Keratinocyte (primary cell): ENCODE measurements at regions not wholly inside any gene's neighbourhood (a gene's known extent, or its start where the extent isn't known, plus 50 kb on each side); places are given as distances from the start of the nearest gene placed in this dataset.

Experiments used
- DNase-seq: peaks from one replicate; pipeline ENCODE4 v3.0.0-alpha.2; 2011; ENCODE audit warnings: low read depth, missing footprints, low spot score
- FAIRE-seq: peaks from 2 replicates; lab custom pipeline; 2011; peaks lifted over from hg19 to GRCh38; lab: Jason Lieb, UNC
- H2AFZ ChIP-seq: 2 replicates; pipeline ENCODE4 v1.6.0; 2012; ENCODE audit warnings: low read length, control low read depth, inconsistent platforms; ENCODE audit not compliant: control insufficient read depth
- H3K27ac ChIP-seq: 2 replicates; pipeline ENCODE4 v1.5.1; 2011; ENCODE audit warnings: low read length; ENCODE audit not compliant: control insufficient read depth, insufficient read depth
- H3K27me3 ChIP-seq: 3 replicates; pipeline ENCODE4 v1.6.0; 2011; ENCODE audit warnings: low read length; ENCODE audit not compliant: control insufficient read depth, insufficient read depth; ENCODE audit errors: extremely low read depth
- H3K36me3 ChIP-seq, 2 experiments: 2 replicates in 1 of 2; 3 replicates in 1 of 2; pipeline ENCODE4 v1.5.1; 2011; ENCODE audit warnings: low read length in 2 of 2, mild to moderate bottlenecking in 1 of 2; ENCODE audit not compliant: control insufficient read depth in 2 of 2, insufficient read depth in 2 of 2; ENCODE audit errors: extremely low read depth in 1 of 2
- H3K4me1 ChIP-seq: 3 replicates; pipeline ENCODE4 v1.5.1; 2011; ENCODE audit warnings: low read length; ENCODE audit not compliant: control insufficient read depth, insufficient read depth; ENCODE audit errors: extremely low read depth
- H3K4me2 ChIP-seq: 3 replicates; pipeline ENCODE4 v1.6.0; 2011; ENCODE audit warnings: low read depth, low read length; ENCODE audit not compliant: control insufficient read depth, insufficient read depth; ENCODE audit errors: extremely low read depth
- H3K4me3 ChIP-seq, 3 experiments: fragments of 200-600 bp in 1 of 3; sonication (generic) in 1 of 3; 2 replicates in 2 of 3; 3 replicates in 1 of 3; pipeline ENCODE4 v1.5.1; 2011 to 2016; ENCODE audit warnings: low read length in 3 of 3, mild to moderate bottlenecking in 3 of 3, control low read depth in 2 of 3, inconsistent platforms in 1 of 3, low read depth in 1 of 3, mixed read lengths in 1 of 3, mixed run types in 1 of 3, moderate library complexity in 1 of 3; ENCODE audit not compliant: control insufficient read depth in 2 of 3, insufficient read depth in 2 of 3; ENCODE audit errors: extremely low read depth in 1 of 3
- H3K79me2 ChIP-seq: 2 replicates; pipeline ENCODE4 v1.6.0; 2012; ENCODE audit warnings: low read length; ENCODE audit not compliant: control insufficient read depth, insufficient read depth
- H3K9ac ChIP-seq: 3 replicates; pipeline ENCODE4 v1.6.0; 2011; ENCODE audit warnings: low read length; ENCODE audit not compliant: control insufficient read depth, insufficient read depth; ENCODE audit errors: extremely low read depth
- H3K9me1 ChIP-seq: 3 replicates; pipeline ENCODE4 v1.6.0; 2011; ENCODE audit warnings: low read length; ENCODE audit not compliant: control insufficient read depth, insufficient read depth; ENCODE audit errors: extremely low read depth
- H3K9me3 ChIP-seq: 2 replicates; pipeline ENCODE4 v1.5.1; 2012; ENCODE audit warnings: low read depth, low read length; ENCODE audit not compliant: control insufficient read depth
- H4K20me1 ChIP-seq: 3 replicates; pipeline ENCODE4 v1.6.0; 2011; ENCODE audit warnings: low read length; ENCODE audit not compliant: control insufficient read depth, insufficient read depth; ENCODE audit errors: extremely low read depth
- EZH2 ChIP-seq: IDR thresholded peaks from one replicate; pipeline ENCODE4 v1.6.1; 2012; ENCODE audit warnings: inconsistent platforms, mild to moderate bottlenecking, low read length, moderate library complexity
- dilution Hi-C: fragments of 300-500 bp; cut with MboI; formaldehyde crosslinking; loops from one replicate; pipeline ENCODE4 v1.7.0; 2020; ENCODE audit warnings: low sequenced_read_pairs; ENCODE audit not compliant: extremely low pct_ligation_motif_present
- TF ChIP-seq, protein P1 (sequence below), 3 experiments: IDR thresholded peaks in 1 of 3; conservative IDR thresholded peaks in 1 of 3; optimal IDR thresholded peaks in 1 of 3; 2 replicates in 2 of 3; 3 replicates in 1 of 3; pipeline versions ENCODE3 to v1.5.1; 2011; ENCODE audit warnings: low read length in 3 of 3, mild to moderate bottlenecking in 3 of 3, moderate library complexity in 2 of 3, control low read depth in 1 of 3, inconsistent platforms in 1 of 3; ENCODE audit not compliant: insufficient read depth in 2 of 3; ENCODE audit errors: extremely low read depth in 1 of 3

DNA sequence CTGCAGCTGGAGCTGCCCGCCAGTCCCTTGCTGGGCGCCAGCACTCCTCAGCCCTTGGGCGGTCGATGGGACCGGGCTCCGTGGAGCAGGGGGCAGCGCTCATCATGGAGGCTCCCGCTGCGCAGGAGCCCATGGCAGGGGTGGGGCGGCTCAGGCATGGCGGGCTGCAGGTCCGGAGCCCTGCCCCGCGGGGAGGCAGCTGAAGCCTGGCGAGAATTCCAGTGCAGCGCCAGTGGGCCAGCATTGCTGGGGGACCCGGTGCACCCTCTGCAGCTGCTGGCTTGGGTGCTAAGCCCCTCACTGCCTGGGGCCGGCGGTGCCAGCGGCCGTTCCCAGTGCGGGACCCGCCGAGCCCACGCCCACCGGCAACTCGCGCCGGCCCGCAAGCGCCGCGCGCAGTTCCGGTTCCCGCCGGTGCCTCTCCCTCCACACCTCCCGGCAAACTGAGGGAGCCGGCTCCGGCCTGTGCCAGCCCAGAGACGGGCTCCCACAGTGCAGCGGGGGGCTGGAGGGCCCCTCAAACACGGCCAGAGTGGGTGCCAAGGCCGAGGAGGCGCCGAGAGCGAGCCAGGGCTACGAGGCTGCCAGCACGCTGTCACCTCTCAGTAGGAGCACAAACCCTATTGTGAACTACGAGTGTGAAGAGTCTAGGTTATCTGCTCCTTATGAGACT is 687.1 kb downstream of the PCDH17 start:
- Histone ChIP-seq H3K27me3 (no peaks in the 10 kb centered on the region), H3K9me3 (no peaks in the 10 kb centered on the region), H3K9ac (no peak overlapping the region), H2AFZ (no peak overlapping the region), H3K4me3 (no peak overlapping the region), H3K36me3 (no peaks in the 10 kb centered on the region), H3K4me2 (no peak overlapping the region), H3K4me1 (no peaks in the 10 kb centered on the region), H3K27ac (no peak overlapping the region), H4K20me1 (no peaks in the 10 kb centered on the region), H3K9me1 (no peaks in the 10 kb centered on the region), H3K79me2 (no peaks in the 10 kb centered on the region)
- TF ChIP-seq, protein P1, sequence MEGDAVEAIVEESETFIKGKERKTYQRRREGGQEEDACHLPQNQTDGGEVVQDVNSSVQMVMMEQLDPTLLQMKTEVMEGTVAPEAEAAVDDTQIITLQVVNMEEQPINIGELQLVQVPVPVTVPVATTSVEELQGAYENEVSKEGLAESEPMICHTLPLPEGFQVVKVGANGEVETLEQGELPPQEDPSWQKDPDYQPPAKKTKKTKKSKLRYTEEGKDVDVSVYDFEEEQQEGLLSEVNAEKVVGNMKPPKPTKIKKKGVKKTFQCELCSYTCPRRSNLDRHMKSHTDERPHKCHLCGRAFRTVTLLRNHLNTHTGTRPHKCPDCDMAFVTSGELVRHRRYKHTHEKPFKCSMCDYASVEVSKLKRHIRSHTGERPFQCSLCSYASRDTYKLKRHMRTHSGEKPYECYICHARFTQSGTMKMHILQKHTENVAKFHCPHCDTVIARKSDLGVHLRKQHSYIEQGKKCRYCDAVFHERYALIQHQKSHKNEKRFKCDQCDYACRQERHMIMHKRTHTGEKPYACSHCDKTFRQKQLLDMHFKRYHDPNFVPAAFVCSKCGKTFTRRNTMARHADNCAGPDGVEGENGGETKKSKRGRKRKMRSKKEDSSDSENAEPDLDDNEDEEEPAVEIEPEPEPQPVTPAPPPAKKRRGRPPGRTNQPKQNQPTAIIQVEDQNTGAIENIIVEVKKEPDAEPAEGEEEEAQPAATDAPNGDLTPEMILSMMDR (optimal IDR thresholded peaks at IDR 0.05 in 1 of 3, IDR thresholded peaks at IDR 0.05 in 1 of 3, conservative IDR thresholded peaks at IDR 0.05 in 1 of 3; ENCODE audit: extremely low read depth in 1 of 3, insufficient read depth in 2 of 3, low read length in 3 of 3), result no peak
- TF ChIP-seq EZH2, result no peak
- dilution Hi-C loops, result no loop called here
- no peak for DNase-seq
- FAIRE-seq, result no peak

DNA sequence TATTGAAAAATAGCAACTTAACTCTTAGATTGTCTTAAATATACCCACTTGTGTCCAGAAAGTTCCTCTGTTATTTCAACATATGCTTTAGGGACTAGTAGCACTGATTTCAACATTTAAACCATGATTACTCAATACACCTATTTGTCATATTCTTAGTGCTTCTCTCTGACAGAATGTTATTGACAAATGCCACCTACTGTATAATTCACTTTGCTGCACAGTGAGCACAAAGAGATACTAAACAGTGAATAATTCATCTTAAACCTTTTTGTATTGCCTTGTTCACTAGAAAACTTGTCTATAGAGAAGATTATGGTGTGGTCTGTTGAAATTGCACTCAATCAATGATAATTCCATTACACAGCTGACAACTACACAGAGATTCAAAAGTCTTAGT is 692.6 kb downstream of the PCDH17 start:
- dilution Hi-C loops, result no loop called here
- Histone ChIP-seq H3K4me2 (no peak overlapping the region), H3K9me1 (no peaks in the 10 kb centered on the region), H4K20me1 (no peaks in the 10 kb centered on the region), H3K27me3 (no peaks in the 10 kb centered on the region), H2AFZ (no peak overlapping the region), H3K9me3 (no peaks in the 10 kb centered on the region), H3K36me3 (no peaks in the 10 kb centered on the region), H3K4me1 (no peaks in the 10 kb centered on the region), H3K27ac (no peak overlapping the region), H3K9ac (no peak overlapping the region), H3K4me3 (no peak overlapping the region), H3K79me2 (no peaks in the 10 kb centered on the region)
- no peak for DNase-seq
- FAIRE-seq, result no peak
- TF ChIP-seq, protein P1 (optimal IDR thresholded peaks at IDR 0.05 in 1 of 3, IDR thresholded peaks at IDR 0.05 in 1 of 3, conservative IDR thresholded peaks at IDR 0.05 in 1 of 3; ENCODE audit: extremely low read depth in 1 of 3, insufficient read depth in 2 of 3, low read length in 3 of 3), result no peak
